C4-2B (cell line): ENCODE measurements at regions not wholly inside any gene's neighbourhood (a gene's known extent, or its start where the extent isn't known, plus 50 kb on each side); places are given as distances from the start of the nearest gene placed in this dataset.

Source experiments
- H3K27ac ChIP-seq: fragments of 450-650 bp; 2 replicates; pipeline ENCODE4 v1.5.1; 2017
- CTCF ChIP-seq: fragments of 450-650 bp; conservative IDR thresholded peaks from 2 replicates; pipeline ENCODE4 v1.5.1; 2017; ENCODE audit warnings: mild to moderate bottlenecking
- ZFX ChIP-seq: fragments of 450-650 bp; IDR thresholded peaks from 2 replicates; pipeline ENCODE4 v1.6.1; 2017

- TF ChIP-seq ZFX (no peak), CTCF (no peak)
- no peak overlapping the region for H3K27ac ChIP-seq
These were observed 1535.9 kb upstream of the FLRT2 start for GRCh38 chr14:83994020-83994419.

- TF ChIP-seq CTCF (no peak), ZFX (no peak)
- no peak overlapping the region for H3K27ac ChIP-seq
These were observed 1528.9 kb upstream of the FLRT2 start for GRCh38 chr14:84001023-84001422.

- TF ChIP-seq CTCF = no peak
- TF ChIP-seq ZFX = no peak
- no peak overlapping the region for H3K27ac ChIP-seq
These were observed 1526.6 kb upstream of the FLRT2 start for GRCh38 chr14:84003346-84003745.

- no peak overlapping the region for H3K27ac ChIP-seq
- no peak for TF ChIP-seq ZFX
- no peak for TF ChIP-seq CTCF
These were observed 1523.2 kb upstream of the FLRT2 start for GRCh38 chr14:84006643-84007155.

GRCh38 chr14:84013424-84013823, 1516.5 kb upstream of the FLRT2 start:
- no peak overlapping the region for H3K27ac ChIP-seq
- TF ChIP-seq CTCF (no peak), ZFX (no peak)

GRCh38 chr14:84017495-84017894, 1512.4 kb upstream of the FLRT2 start:
- no peak overlapping the region for H3K27ac ChIP-seq
- TF ChIP-seq ZFX (no peak), CTCF (no peak)

GRCh38 chr14:84021433-84021832, 1508.5 kb upstream of the FLRT2 start:
- TF ChIP-seq CTCF (no peak), ZFX (no peak)
- H3K27ac ChIP-seq = no peak overlapping the region
